ENCODE measurements at regions not wholly inside any gene's neighbourhood (a gene's known extent, or its start where the extent isn't known, plus 50 kb on each side); places are given as distances from the start of the nearest gene placed in this dataset.

DNA sequence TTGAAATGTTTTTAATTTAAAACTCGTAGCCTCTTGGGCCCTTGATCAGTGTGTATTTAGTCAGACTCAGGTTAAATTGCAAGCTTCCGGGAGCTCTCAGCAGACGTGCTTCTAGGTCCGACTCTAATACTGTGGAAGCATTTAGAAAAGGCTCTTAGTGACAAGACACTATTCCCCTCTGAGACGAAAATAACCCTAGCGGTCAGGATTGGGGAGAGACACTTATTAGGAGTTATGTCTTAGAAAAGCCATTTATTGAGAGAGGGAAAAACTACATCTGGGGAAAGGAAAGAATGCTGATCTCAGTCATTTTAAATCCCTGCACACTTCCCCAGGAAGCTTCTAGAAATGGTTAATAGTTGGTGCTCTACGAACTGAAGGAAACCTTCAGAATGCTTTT lies 110.5 kb upstream of the NCK2 start:
- TF ChIP-seq, protein P1, sequence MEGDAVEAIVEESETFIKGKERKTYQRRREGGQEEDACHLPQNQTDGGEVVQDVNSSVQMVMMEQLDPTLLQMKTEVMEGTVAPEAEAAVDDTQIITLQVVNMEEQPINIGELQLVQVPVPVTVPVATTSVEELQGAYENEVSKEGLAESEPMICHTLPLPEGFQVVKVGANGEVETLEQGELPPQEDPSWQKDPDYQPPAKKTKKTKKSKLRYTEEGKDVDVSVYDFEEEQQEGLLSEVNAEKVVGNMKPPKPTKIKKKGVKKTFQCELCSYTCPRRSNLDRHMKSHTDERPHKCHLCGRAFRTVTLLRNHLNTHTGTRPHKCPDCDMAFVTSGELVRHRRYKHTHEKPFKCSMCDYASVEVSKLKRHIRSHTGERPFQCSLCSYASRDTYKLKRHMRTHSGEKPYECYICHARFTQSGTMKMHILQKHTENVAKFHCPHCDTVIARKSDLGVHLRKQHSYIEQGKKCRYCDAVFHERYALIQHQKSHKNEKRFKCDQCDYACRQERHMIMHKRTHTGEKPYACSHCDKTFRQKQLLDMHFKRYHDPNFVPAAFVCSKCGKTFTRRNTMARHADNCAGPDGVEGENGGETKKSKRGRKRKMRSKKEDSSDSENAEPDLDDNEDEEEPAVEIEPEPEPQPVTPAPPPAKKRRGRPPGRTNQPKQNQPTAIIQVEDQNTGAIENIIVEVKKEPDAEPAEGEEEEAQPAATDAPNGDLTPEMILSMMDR (IDR thresholded peaks at IDR 0.05; ENCODE audit: low read depth, low read length, missing input control) = no peak
- TF ChIP-seq, protein P2, sequence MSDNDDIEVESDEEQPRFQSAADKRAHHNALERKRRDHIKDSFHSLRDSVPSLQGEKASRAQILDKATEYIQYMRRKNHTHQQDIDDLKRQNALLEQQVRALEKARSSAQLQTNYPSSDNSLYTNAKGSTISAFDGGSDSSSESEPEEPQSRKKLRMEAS (IDR thresholded peaks at IDR 0.05) = no peak
- TF ChIP-seq HNF4G (IDR thresholded peaks at IDR 0.05) = no peak
- TF ChIP-seq, protein P3, sequence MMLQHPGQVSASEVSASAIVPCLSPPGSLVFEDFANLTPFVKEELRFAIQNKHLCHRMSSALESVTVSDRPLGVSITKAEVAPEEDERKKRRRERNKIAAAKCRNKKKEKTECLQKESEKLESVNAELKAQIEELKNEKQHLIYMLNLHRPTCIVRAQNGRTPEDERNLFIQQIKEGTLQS (IDR thresholded peaks at IDR 0.05) = no peak
- TF ChIP-seq SP1 (IDR thresholded peaks at IDR 0.05) = no peak
- no peak for TF ChIP-seq TAF1 (conservative IDR thresholded peaks at IDR 0.05)
- TF ChIP-seq YY1 (IDR thresholded peaks at IDR 0.05) = no peak

Data from liver (tissue), 3 donors.